ENCODE measurements at regions not wholly inside any gene's neighbourhood (a gene's known extent, or its start where the extent isn't known, plus 50 kb on each side); places are given as distances from the start of the nearest gene placed in this dataset.

DNA sequence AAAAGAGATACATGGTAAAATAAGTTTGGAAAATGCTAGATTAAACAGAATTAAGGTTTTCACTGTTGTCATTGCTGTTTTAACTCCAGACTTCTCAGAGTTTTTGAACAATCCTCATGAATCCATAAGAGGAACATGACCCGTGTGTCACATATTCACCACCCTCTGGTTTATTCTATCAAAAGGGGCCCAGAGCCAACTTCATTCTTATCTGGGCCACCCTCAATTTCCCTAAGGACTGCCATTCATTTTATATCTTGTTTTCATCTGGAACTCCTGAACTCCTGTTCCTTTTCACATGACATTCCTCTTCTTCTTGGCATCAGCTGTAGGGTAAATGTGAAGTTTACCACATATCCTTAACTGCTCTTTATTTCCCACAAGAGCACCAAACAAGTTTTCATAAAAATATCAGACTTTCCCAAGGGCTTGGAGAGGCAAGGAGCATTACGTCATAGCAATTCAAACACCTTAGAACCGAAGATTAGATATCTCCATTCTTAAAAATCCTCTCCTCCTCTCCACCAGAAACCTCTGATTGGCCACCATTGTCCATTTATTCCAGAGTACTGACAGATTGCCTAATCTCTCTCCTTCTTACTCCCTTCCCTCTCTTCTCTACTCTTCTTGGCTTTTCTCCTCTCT is 225.2 kb downstream of the SEC23A start:
- TF ChIP-seq ZNF274 (IDR thresholded peaks at IDR 0.05; ENCODE audit: low read depth, low read length) (no peak), YY1 (IDR thresholded peaks at IDR 0.05; ENCODE audit: insufficient read depth, insufficient read length) (no peak)
